Retina (tissue), 1 donor: ENCODE measurements at regions not wholly inside any gene's neighbourhood (a gene's known extent, or its start where the extent isn't known, plus 50 kb on each side); places are given as distances from the start of the nearest gene placed in this dataset.

Experiments
- DNase-seq: peaks from one replicate; pipeline ENCODE4 v3.0.0-alpha.2; 2016

- DNase-seq, result no peak
These were observed 676.5 kb upstream of the FANCL start for GRCh38 chr2:58917596-58917995.

- no peak for DNase-seq
These were observed 674.9 kb upstream of the FANCL start for GRCh38 chr2:58916063-58916462.

- DNase-seq, result peak; percentile 34
These were observed 673.8 kb upstream of the FANCL start for GRCh38 chr2:58914733-58915505.

- peak; percentile 69 for DNase-seq
These were observed 672.1 kb upstream of the FANCL start for GRCh38 chr2:58913082-58913726.

GRCh38 chr2:58911877-58912276 is 670.8 kb upstream of the FANCL start:
- DNase-seq, result no peak

GRCh38 chr2:58908501-58909154 is 667.5 kb upstream of the FANCL start:
- no peak for DNase-seq

GRCh38 chr2:58907644-58908043 is 666.5 kb upstream of the FANCL start:
- DNase-seq, result no peak

GRCh38 chr2:58906081-58906645 is 665.0 kb upstream of the FANCL start:
- DNase-seq, result peak; percentile 10

GRCh38 chr2:58904095-58904494 is 663.0 kb upstream of the FANCL start:
- no peak for DNase-seq

- no peak for DNase-seq
These were observed 662.3 kb upstream of the FANCL start for GRCh38 chr2:58903427-58903826.

GRCh38 chr2:58900246-58901027 is 659.3 kb upstream of the FANCL start:
- DNase-seq, result no peak

- DNase-seq, result no peak
These were observed 658.6 kb upstream of the FANCL start for GRCh38 chr2:58899692-58900091.

- DNase-seq, result no peak
These were observed 655.5 kb upstream of the FANCL start for GRCh38 chr2:58896638-58897037.

- DNase-seq, result no peak
These were observed 654.7 kb upstream of the FANCL start for GRCh38 chr2:58895857-58896256.

GRCh38 chr2:58893656-58894351 is 652.7 kb upstream of the FANCL start:
- DNase-seq, result no peak

GRCh38 chr2:58891828-58892377 is 650.8 kb upstream of the FANCL start:
- no peak for DNase-seq

- DNase-seq, result no peak
These were observed 649.9 kb upstream of the FANCL start for GRCh38 chr2:58890865-58891525.

GRCh38 chr2:58886009-58886408 is 644.9 kb upstream of the FANCL start:
- no peak for DNase-seq

GRCh38 chr2:58879834-58880233 is 638.7 kb upstream of the FANCL start:
- DNase-seq, result no peak

- DNase-seq, result no peak
These were observed 637.7 kb upstream of the FANCL start for GRCh38 chr2:58878778-58879177.

- DNase-seq, result no peak
These were observed 635.0 kb upstream of the FANCL start for GRCh38 chr2:58876126-58876525.
